AG04449 (cell line): ENCODE measurements at regions not wholly inside any gene's neighbourhood (a gene's known extent, or its start where the extent isn't known, plus 50 kb on each side); places are given as distances from the start of the nearest gene placed in this dataset.

ENCODE experiments used
- CTCF ChIA-PET: fragments of 350-600 bp; formaldehyde crosslinking; extraction: SDS; loops from one replicate; lab custom pipeline; 2021; ENCODE audit warnings: antibody characterized with exemption; lab: Yijun Ruan, JAX
- POLR2A ChIA-PET: fragments of 400-600, 350-600 bp; formaldehyde crosslinking; extraction: SDS; loops from one replicate; lab custom pipeline; 2020; ENCODE audit warnings: antibody characterized with exemption, inconsistent platforms; lab: Yijun Ruan, JAX
- DNase-seq: peaks from one replicate; pipeline ENCODE4 v3.0.0-alpha.2; 2010; ENCODE audit warnings: low read depth, low spot score
- H3K4me3 ChIP-seq: 2 replicates; pipeline ENCODE4 v1.5.1; 2011; ENCODE audit warnings: low read depth, mild to moderate bottlenecking, control low read depth, low read length
- TF ChIP-seq, protein P1 (sequence below): IDR thresholded peaks from one replicate; pipeline ENCODE4 v1.5.1; 2011; ENCODE audit warnings: mild to moderate bottlenecking, moderate library complexity, low read length, control low read depth, inconsistent platforms; ENCODE audit not compliant: insufficient read depth; ENCODE audit errors: missing control alignments

DNA sequence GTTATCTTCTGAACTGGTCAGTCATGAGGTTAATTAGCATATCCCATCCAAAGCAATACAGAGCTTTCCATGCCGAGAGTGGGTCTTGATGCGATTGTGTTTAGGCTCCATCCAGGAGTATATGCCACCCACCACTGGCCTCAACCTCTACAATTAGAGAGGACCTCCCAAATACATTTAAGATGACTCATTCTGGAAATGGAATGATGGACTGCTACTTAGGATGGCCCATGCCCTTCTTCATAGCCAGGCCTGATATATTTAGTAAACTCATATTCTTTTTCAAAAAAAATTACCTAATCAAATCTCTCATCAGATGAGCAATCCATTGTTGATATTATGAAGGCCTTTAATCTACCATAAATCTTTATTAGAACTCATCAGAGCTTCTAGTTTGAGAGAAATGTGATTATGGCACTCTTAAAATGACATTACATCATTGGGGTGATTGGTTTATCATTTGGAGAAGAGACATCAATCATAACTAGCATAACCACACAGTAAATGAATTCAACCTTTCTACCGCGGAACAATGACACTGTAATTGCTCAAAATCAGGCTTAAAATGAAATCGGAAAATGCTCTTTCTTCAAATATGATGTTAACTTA lies 414.2 kb upstream of the WWC1 start:
- no peak for DNase-seq
- ChIA-PET POLR2A (no interaction called here), CTCF (interaction anchor here (1.1 to 1.9 kb wide), 3 partner anchors 8 to 31 kb away, joined by 3 to 6 read pairs (median 4); no protein-coding TSS in a partner anchor)
- TF ChIP-seq, protein P1, sequence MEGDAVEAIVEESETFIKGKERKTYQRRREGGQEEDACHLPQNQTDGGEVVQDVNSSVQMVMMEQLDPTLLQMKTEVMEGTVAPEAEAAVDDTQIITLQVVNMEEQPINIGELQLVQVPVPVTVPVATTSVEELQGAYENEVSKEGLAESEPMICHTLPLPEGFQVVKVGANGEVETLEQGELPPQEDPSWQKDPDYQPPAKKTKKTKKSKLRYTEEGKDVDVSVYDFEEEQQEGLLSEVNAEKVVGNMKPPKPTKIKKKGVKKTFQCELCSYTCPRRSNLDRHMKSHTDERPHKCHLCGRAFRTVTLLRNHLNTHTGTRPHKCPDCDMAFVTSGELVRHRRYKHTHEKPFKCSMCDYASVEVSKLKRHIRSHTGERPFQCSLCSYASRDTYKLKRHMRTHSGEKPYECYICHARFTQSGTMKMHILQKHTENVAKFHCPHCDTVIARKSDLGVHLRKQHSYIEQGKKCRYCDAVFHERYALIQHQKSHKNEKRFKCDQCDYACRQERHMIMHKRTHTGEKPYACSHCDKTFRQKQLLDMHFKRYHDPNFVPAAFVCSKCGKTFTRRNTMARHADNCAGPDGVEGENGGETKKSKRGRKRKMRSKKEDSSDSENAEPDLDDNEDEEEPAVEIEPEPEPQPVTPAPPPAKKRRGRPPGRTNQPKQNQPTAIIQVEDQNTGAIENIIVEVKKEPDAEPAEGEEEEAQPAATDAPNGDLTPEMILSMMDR: no peak
- no peak overlapping the region for H3K4me3 ChIP-seq

DNA sequence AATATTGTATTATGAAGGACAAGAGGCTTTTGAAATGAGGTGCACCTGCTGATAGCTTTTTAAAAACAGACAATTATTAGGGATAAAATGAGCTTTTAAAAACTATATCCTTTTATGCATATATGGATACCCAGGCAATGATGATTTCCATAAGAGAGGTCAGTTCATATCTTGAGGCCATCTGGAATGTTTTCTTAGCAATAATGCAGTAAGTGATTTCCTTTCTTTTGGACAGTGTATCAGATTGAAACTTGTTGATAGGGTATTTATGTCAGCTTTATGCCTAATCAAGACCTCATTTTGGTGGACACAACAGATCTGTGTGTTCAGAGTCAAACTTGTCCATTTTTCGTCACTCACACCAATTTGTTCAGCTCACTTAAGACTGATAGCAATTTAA lies 413.5 kb upstream of the WWC1 start:
- no peak overlapping the region for H3K4me3 ChIP-seq
- TF ChIP-seq, protein P1: no peak
- ChIA-PET POLR2A (no interaction called here), CTCF (interaction anchor here (1.1 to 1.9 kb wide), 3 partner anchors 9 to 31 kb away, joined by 3 to 6 read pairs (median 4); no protein-coding TSS in a partner anchor)
- DNase-seq: no peak

DNA sequence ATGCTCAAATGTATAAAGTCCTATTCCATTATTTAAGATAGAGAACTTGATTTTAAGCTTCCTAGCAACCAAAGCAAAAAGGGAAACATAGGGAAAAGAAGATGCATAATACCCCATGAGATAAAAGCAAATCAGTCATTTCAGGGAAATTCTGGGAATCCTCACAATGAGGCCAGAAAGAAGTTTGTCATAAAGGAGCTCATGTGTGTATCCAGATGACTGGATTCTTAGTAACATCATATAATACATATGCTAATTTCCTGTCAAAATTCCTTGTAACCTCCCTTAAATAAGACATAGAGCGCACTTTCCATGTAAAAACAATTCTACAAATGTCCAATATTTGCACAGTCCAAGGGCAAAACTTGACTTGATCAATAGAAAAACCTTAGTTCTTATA lies 411.0 kb upstream of the WWC1 start:
- no peak for DNase-seq
- ChIA-PET CTCF (interaction anchor here (1.0 kb wide), 1 partner anchor 167 kb away, joined by 3 read pairs; no protein-coding TSS in a partner anchor), POLR2A (no interaction called here)
- TF ChIP-seq, protein P1: no peak
- no peak overlapping the region for H3K4me3 ChIP-seq

DNA sequence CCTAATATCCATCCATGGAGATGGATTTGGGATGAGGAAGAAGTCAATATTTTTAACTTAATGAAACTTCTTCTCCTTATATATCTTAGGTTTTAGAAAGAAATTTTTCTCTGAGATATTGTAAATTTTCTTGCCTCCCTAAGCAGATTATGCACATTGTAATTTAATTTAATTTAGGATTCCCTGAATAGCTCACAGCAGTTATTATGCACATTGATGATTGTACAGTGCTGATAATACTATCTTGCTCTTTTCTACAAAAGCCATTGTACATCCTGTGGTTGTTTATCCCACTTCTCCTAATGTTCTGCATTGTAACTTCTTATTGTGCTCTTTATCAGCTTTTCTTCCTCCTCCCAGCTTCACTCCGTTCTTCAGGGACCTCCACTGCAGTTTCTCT lies 410.4 kb upstream of the WWC1 start:
- POLR2A ChIA-PET: interaction anchor here (0.5 kb wide), 1 partner anchor 43 kb away, joined by 3 read pairs; no protein-coding TSS in a partner anchor
- CTCF ChIA-PET: interaction anchor here (1.0 kb wide), 1 partner anchor 166 kb away, joined by 3 read pairs; no protein-coding TSS in a partner anchor
- H3K4me3 ChIP-seq: no peak overlapping the region
- no peak for DNase-seq
- TF ChIP-seq, protein P1: no peak

DNA sequence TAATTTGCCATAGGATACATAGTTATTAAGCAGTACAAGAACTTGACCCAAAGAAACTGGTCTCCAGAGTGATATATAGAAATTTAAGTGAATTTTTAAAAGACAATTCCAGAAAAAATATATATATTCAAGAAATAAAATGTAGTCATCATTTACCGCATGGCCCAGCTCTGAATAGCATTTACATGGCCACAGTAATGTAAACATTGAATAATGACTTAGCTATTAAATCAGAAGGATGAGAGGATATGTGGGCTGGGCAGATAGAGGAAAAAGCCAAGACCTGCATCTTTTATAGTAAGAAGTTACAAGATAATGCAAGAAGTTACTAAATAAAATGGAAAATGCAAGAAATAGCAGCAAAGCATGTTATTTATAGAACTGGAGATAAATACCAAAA lies 405.2 kb upstream of the WWC1 start:
- POLR2A ChIA-PET: no interaction called here
- no peak overlapping the region for H3K4me3 ChIP-seq
- CTCF ChIA-PET: interaction anchor here (1.1 to 2.1 kb wide), 4 partner anchors 8 to 187 kb away, joined by 3 to 6 read pairs (median 4); no protein-coding TSS in a partner anchor
- peak; percentile 31 for DNase-seq
- TF ChIP-seq, protein P1: no peak

DNA sequence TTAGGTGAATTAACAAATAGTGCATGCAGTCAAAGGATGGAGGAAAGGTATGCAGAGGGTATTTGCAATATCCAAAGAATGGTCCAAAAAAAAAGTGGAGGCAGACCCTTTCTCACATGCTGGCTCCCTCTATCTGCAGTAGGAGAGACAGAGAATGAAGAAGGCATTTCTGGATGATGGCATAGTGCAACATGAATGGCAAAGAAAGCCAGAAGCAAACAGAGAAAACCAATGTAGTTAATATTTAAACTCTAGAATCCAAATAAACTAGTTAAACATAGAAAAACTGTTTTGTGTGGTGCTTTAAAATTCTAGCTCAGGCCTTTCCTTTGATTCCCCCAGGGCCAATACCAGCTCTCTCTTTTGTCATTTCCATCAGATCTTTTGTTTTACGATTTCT lies 403.1 kb upstream of the WWC1 start:
- DNase-seq: no peak
- POLR2A ChIA-PET: no interaction called here
- H3K4me3 ChIP-seq: no peak overlapping the region
- CTCF ChIA-PET: interaction anchor here (1.4 to 1.6 kb wide), 2 partner anchors 9 to 299 kb away, joined by 3 to 4 read pairs; no protein-coding TSS in a partner anchor
- TF ChIP-seq, protein P1: no peak
